SK-N-SH treated with all-trans-retinoic acid at 6 μM for 48 hours (cell line): ENCODE measurements at regions not wholly inside any gene's neighbourhood (a gene's known extent, or its start where the extent isn't known, plus 50 kb on each side); places are given as distances from the start of the nearest gene placed in this dataset.

Source experiments
- ATAC-seq: fragments of 200-7000 bp; cut with Tn5 transposase; 3 replicates; pipeline ENCODE4 v1.9.1; 2020; ENCODE audit warnings: mild to moderate bottlenecking, moderate library complexity
- ARNTL ChIP-seq: fragments of 450-650 bp; formaldehyde crosslinking; IDR thresholded peaks from 2 replicates; pipeline ENCODE4 v1.5.0; 2020; ENCODE audit warnings: low read depth, mild to moderate bottlenecking, moderate library complexity, borderline replicate concordance
- BACH2 ChIP-seq: fragments of 250-450 bp; sonication (Bioruptor Pico); IDR thresholded peaks from 2 replicates; pipeline ENCODE4 v1.9.0; 2021; ENCODE audit warnings: mild to moderate bottlenecking, borderline replicate concordance
- CSDC2 ChIP-seq: fragments of 250-450 bp; sonication (Bioruptor Pico); IDR thresholded peaks from 2 replicates; pipeline ENCODE4 v1.5.0; 2020; ENCODE audit warnings: mild to moderate bottlenecking, moderate library complexity
- CSRNP3 ChIP-seq: fragments of 250-450 bp; sonication (Bioruptor Pico); IDR thresholded peaks from 2 replicates; pipeline ENCODE4 v1.5.1; 2021; ENCODE audit warnings: mild to moderate bottlenecking, moderate library complexity
- ESRRG ChIP-seq: fragments of 250-450 bp; sonication (Bioruptor Pico); IDR thresholded peaks from 2 replicates; pipeline ENCODE4 v1.6.1; 2021; ENCODE audit warnings: mild to moderate bottlenecking
- GLIS3 ChIP-seq: fragments of 250-450 bp; sonication (Bioruptor Pico); IDR thresholded peaks from 2 replicates; pipeline ENCODE4 v1.5.0; 2020; ENCODE audit warnings: mild to moderate bottlenecking, moderate library complexity
- ISL1 ChIP-seq: fragments of 250-450 bp; sonication (Bioruptor Pico); IDR thresholded peaks from 2 replicates; pipeline ENCODE4 v2.1.2; 2022; ENCODE audit warnings: mild to moderate bottlenecking, moderate library complexity
- OSR1 ChIP-seq: fragments of 250-450 bp; sonication (Bioruptor Pico); IDR thresholded peaks from 2 replicates; pipeline ENCODE4 v1.8.0; 2022; ENCODE audit warnings: moderate library complexity, mild to moderate bottlenecking, inconsistent platforms
- PATZ1 ChIP-seq: fragments of 250-450 bp; sonication (Bioruptor Pico); IDR thresholded peaks from 2 replicates; pipeline ENCODE4 v1.8.0; 2020; ENCODE audit warnings: mild to moderate bottlenecking, moderate library complexity, borderline replicate concordance
- POU6F1 ChIP-seq: fragments of 250-450 bp; sonication (Bioruptor Pico); IDR thresholded peaks from 2 replicates; pipeline ENCODE4 v1.8.0; 2021; ENCODE audit warnings: low read depth, mild to moderate bottlenecking, moderate library complexity, borderline replicate concordance
- PPARA ChIP-seq: fragments of 250-450 bp; sonication (Bioruptor Pico); IDR thresholded peaks from 2 replicates; pipeline ENCODE4 v1.5.0; 2020; ENCODE audit warnings: mild to moderate bottlenecking, borderline replicate concordance
- RARB ChIP-seq: fragments of 250-450 bp; sonication (Bioruptor Pico); IDR thresholded peaks from 2 replicates; pipeline ENCODE4 v1.8.0; 2021; ENCODE audit warnings: mild to moderate bottlenecking, moderate library complexity
- SNAI2 ChIP-seq: fragments of 250-450 bp; sonication (Bioruptor Pico); IDR thresholded peaks from 2 replicates; pipeline ENCODE4 v1.5.0; 2020; ENCODE audit warnings: mild to moderate bottlenecking, moderate library complexity
- TCF4 ChIP-seq: fragments of 250-450 bp; sonication (Bioruptor Pico); IDR thresholded peaks from 2 replicates; pipeline ENCODE4 v1.8.0; 2021; ENCODE audit warnings: mild to moderate bottlenecking, moderate library complexity, borderline replicate concordance
- TOX ChIP-seq: fragments of 250-450 bp; sonication (Bioruptor Pico); IDR thresholded peaks from 2 replicates; pipeline ENCODE4 v1.8.0; 2021; ENCODE audit warnings: mild to moderate bottlenecking, moderate library complexity, borderline replicate concordance
- ZC3H10 ChIP-seq: fragments of 250-450 bp; sonication (Bioruptor Pico); IDR thresholded peaks from 2 replicates; pipeline ENCODE4 v1.5.1; 2021; ENCODE audit warnings: mild to moderate bottlenecking, moderate library complexity
- ZFP3 ChIP-seq: fragments of 250-450 bp; sonication (Bioruptor Pico); IDR thresholded peaks from 2 replicates; pipeline ENCODE4 v1.5.0; 2020; ENCODE audit warnings: mild to moderate bottlenecking, moderate library complexity
- ZFP30 ChIP-seq: fragments of 450-650 bp; formaldehyde crosslinking; IDR thresholded peaks from 2 replicates; pipeline ENCODE4 v1.5.0; 2022; ENCODE audit warnings: mild to moderate bottlenecking, moderate library complexity
- ZNF565 ChIP-seq: fragments of 450-650 bp; formaldehyde crosslinking; conservative IDR thresholded peaks from 2 replicates; pipeline ENCODE4 v1.5.0; 2020; ENCODE audit warnings: low read depth, mild to moderate bottlenecking, moderate library complexity
- ZNF70 ChIP-seq: fragments of 450-650 bp; formaldehyde crosslinking; IDR thresholded peaks from 2 replicates; pipeline ENCODE4 v1.5.0; 2020; ENCODE audit warnings: mild to moderate bottlenecking, moderate library complexity
- ZNF8 ChIP-seq: fragments of 450-650 bp; formaldehyde crosslinking; IDR thresholded peaks from 2 replicates; pipeline ENCODE4 v1.5.0; 2020; ENCODE audit warnings: mild to moderate bottlenecking, moderate library complexity

- ATAC-seq, result no peak
- TF ChIP-seq ZC3H10 (CRISPR knock-in tag) (no peak), CSDC2 (CRISPR knock-in tag) (no peak), RARB (CRISPR knock-in tag) (no peak), ZFP30 (CRISPR knock-in tag) (no peak), ZNF8 (CRISPR knock-in tag) (no peak), PPARA (CRISPR knock-in tag) (no peak), SNAI2 (CRISPR knock-in tag) (no peak), ARNTL (CRISPR knock-in tag) (no peak), CSRNP3 (CRISPR knock-in tag) (no peak), PATZ1 (no peak), OSR1 (CRISPR knock-in tag) (no peak), ZFP3 (CRISPR knock-in tag) (no peak), TOX (no peak), TCF4 (CRISPR knock-in tag) (no peak), ISL1 (no peak), BACH2 (CRISPR knock-in tag) (no peak), ESRRG (no peak), GLIS3 (CRISPR knock-in tag) (no peak)
- TF ChIP-seq, all 23 proteins: peak for 0
Observed at GRCh38 chr3:40925231-40925630, 274.1 kb upstream of the CTNNB1 start.

GRCh38 chr3:40930131-40930538, 269.2 kb upstream of the CTNNB1 start:
- ATAC-seq, result no peak

More at GRCh38 chr3:40930131-40930538, 269.2 kb upstream of the CTNNB1 start:
- TF ChIP-seq PATZ1 (no peak), ZC3H10 (CRISPR knock-in tag) (no peak), BACH2 (CRISPR knock-in tag) (no peak), TCF4 (CRISPR knock-in tag) (no peak), PPARA (CRISPR knock-in tag) (no peak), ISL1 (no peak), ZNF70 (no peak), POU6F1 (no peak), CSRNP3 (CRISPR knock-in tag) (no peak), ZNF565 (CRISPR knock-in tag) (no peak), CSDC2 (CRISPR knock-in tag) (no peak), ESRRG (no peak), RARB (CRISPR knock-in tag) (no peak), TOX (no peak)
